ENCODE measurements at regions not wholly inside any gene's neighbourhood (a gene's known extent, or its start where the extent isn't known, plus 50 kb on each side); places are given as distances from the start of the nearest gene placed in this dataset.

- no peak for DNase-seq
- no peak overlapping the region for H3K4me3 Mint-ChIP-seq
- H3K9me3 Mint-ChIP-seq: peaks cover 17 to 21% of the 10 kb centered on the region in 2 donors
- H3K27ac Mint-ChIP-seq: no peak overlapping the region
- H3K27me3 Mint-ChIP-seq: no peaks in the 10 kb centered on the region
- H3K36me3 Mint-ChIP-seq (ENCODE audit: insufficient read depth): peaks cover 2% of the 10 kb centered on the region
- H3K4me1 Mint-ChIP-seq (ENCODE audit: low read depth in 2 of 2): no peaks in the 10 kb centered on the region
- no peak for ATAC-seq (replicated peaks)
Measured at GRCh38 chr18:33987206-33987605, 237.5 kb downstream of the NOL4 start.

- Mint-ChIP-seq H3K9me3 (peaks cover 10 to 22% of the 10 kb centered on the region in 2 donors), H3K4me3 (no peak overlapping the region), H3K27ac (no peak overlapping the region), H3K4me1 (ENCODE audit: low read depth in 2 of 2) (no peaks in the 10 kb centered on the region), H3K27me3 (no peaks in the 10 kb centered on the region), H3K36me3 (ENCODE audit: insufficient read depth) (no peaks in the 10 kb centered on the region)
- DNase-seq: no peak
- no peak for ATAC-seq (replicated peaks)
Measured at GRCh38 chr18:33983126-33983525, 241.6 kb downstream of the NOL4 start.

- Mint-ChIP-seq H3K27me3 (no peaks in the 10 kb centered on the region), H3K4me3 (no peak overlapping the region), H3K27ac (no peak overlapping the region), H3K4me1 (ENCODE audit: low read depth in 2 of 2) (no peaks in the 10 kb centered on the region), H3K9me3 (peaks cover 2 to 6% of the 10 kb centered on the region in 2 donors), H3K36me3 (ENCODE audit: insufficient read depth) (no peaks in the 10 kb centered on the region)
- DNase-seq (no peak), ATAC-seq (replicated peaks) (no peak)
Measured at GRCh38 chr18:33960417-33960816, 264.3 kb downstream of the NOL4 start.

- Mint-ChIP-seq H3K27ac (no peak overlapping the region), H3K4me1 (ENCODE audit: low read depth in 2 of 2) (no peaks in the 10 kb centered on the region), H3K9me3 (peaks cover 2 to 6% of the 10 kb centered on the region in 2 donors), H3K4me3 (no peak overlapping the region), H3K27me3 (no peaks in the 10 kb centered on the region), H3K36me3 (ENCODE audit: insufficient read depth) (no peaks in the 10 kb centered on the region)
- no peak for DNase-seq
- ATAC-seq (replicated peaks): no peak
Measured at GRCh38 chr18:33959609-33960008, 265.1 kb downstream of the NOL4 start.

GRCh38 chr18:33957707-33958106 is 267.0 kb downstream of the NOL4 start:
- Mint-ChIP-seq H3K27ac (no peak overlapping the region), H3K36me3 (ENCODE audit: insufficient read depth) (no peaks in the 10 kb centered on the region), H3K4me3 (no peak overlapping the region), H3K27me3 (no peaks in the 10 kb centered on the region), H3K4me1 (ENCODE audit: low read depth in 2 of 2) (no peaks in the 10 kb centered on the region), H3K9me3 (peaks cover 0 to 14% of the 10 kb centered on the region in 2 donors)
- DNase-seq (no peak), ATAC-seq (replicated peaks) (no peak)

- H3K9me3 Mint-ChIP-seq: peaks cover 2 to 8% of the 10 kb centered on the region in 2 donors
- H3K27me3 Mint-ChIP-seq: no peaks in the 10 kb centered on the region
- no peak overlapping the region for H3K4me3 Mint-ChIP-seq
- no peaks in the 10 kb centered on the region for H3K36me3 Mint-ChIP-seq (ENCODE audit: insufficient read depth)
- no peaks in the 10 kb centered on the region for H3K4me1 Mint-ChIP-seq (ENCODE audit: low read depth in 2 of 2)
- no peak for DNase-seq
- no peak overlapping the region for H3K27ac Mint-ChIP-seq
- ATAC-seq (replicated peaks): no peak
Measured at GRCh38 chr18:33951031-33951430, 273.7 kb downstream of the NOL4 start.

GRCh38 chr18:33946336-33946735 is 278.4 kb downstream of the NOL4 start:
- Mint-ChIP-seq H3K27me3 (no peaks in the 10 kb centered on the region), H3K9me3 (peaks cover 4% of the 10 kb centered on the region in 2 donors), H3K36me3 (ENCODE audit: insufficient read depth) (no peaks in the 10 kb centered on the region), H3K4me3 (no peak overlapping the region), H3K27ac (no peak overlapping the region), H3K4me1 (ENCODE audit: low read depth in 2 of 2) (no peaks in the 10 kb centered on the region)
- no peak for DNase-seq
- ATAC-seq (replicated peaks): no peak

- peaks cover 6% of the 10 kb centered on the region in 2 donors for H3K9me3 Mint-ChIP-seq
- no peaks in the 10 kb centered on the region for H3K27me3 Mint-ChIP-seq
- no peaks in the 10 kb centered on the region for H3K36me3 Mint-ChIP-seq (ENCODE audit: insufficient read depth)
- no peak for ATAC-seq (replicated peaks)
- H3K27ac Mint-ChIP-seq: no peak overlapping the region
- H3K4me3 Mint-ChIP-seq: no peak overlapping the region
- H3K4me1 Mint-ChIP-seq (ENCODE audit: low read depth in 2 of 2): no peaks in the 10 kb centered on the region
- no peak for DNase-seq
Measured at GRCh38 chr18:33944493-33944892, 280.2 kb downstream of the NOL4 start.

GRCh38 chr18:33937270-33937816 is 287.4 kb downstream of the NOL4 start:
- H3K27me3 Mint-ChIP-seq: no peaks in the 10 kb centered on the region
- no peak for ATAC-seq (replicated peaks)
- no peak overlapping the region for H3K4me3 Mint-ChIP-seq
- peaks cover 6 to 7% of the 10 kb centered on the region in 2 donors for H3K9me3 Mint-ChIP-seq
- H3K27ac Mint-ChIP-seq: no peak overlapping the region
- DNase-seq: no peak
- no peaks in the 10 kb centered on the region for H3K36me3 Mint-ChIP-seq (ENCODE audit: insufficient read depth)
- no peaks in the 10 kb centered on the region for H3K4me1 Mint-ChIP-seq (ENCODE audit: low read depth in 2 of 2)

GRCh38 chr18:33934258-33934657 is 290.5 kb downstream of the NOL4 start:
- Mint-ChIP-seq H3K4me1 (ENCODE audit: low read depth in 2 of 2) (no peaks in the 10 kb centered on the region), H3K4me3 (no peak overlapping the region), H3K9me3 (peaks cover 2% of the 10 kb centered on the region in 2 donors), H3K36me3 (ENCODE audit: insufficient read depth) (no peaks in the 10 kb centered on the region), H3K27me3 (no peaks in the 10 kb centered on the region), H3K27ac (no peak overlapping the region)
- DNase-seq: no peak
- no peak for ATAC-seq (replicated peaks)

GRCh38 chr18:33928231-33928630 is 296.5 kb downstream of the NOL4 start:
- H3K4me3 Mint-ChIP-seq: no peak overlapping the region
- no peaks in the 10 kb centered on the region for H3K27me3 Mint-ChIP-seq
- no peaks in the 10 kb centered on the region for H3K36me3 Mint-ChIP-seq (ENCODE audit: insufficient read depth)
- peaks cover 4 to 7% of the 10 kb centered on the region in 2 donors for H3K9me3 Mint-ChIP-seq
- H3K27ac Mint-ChIP-seq: no peak overlapping the region
- no peak for DNase-seq
- no peaks in the 10 kb centered on the region for H3K4me1 Mint-ChIP-seq (ENCODE audit: low read depth in 2 of 2)
- no peak for ATAC-seq (replicated peaks)

GRCh38 chr18:33924576-33924975 is 300.1 kb downstream of the NOL4 start:
- Mint-ChIP-seq H3K4me3 (no peak overlapping the region), H3K9me3 (peaks cover 8 to 20% of the 10 kb centered on the region in 2 donors), H3K4me1 (ENCODE audit: low read depth in 2 of 2) (no peaks in the 10 kb centered on the region), H3K27me3 (no peaks in the 10 kb centered on the region), H3K36me3 (ENCODE audit: insufficient read depth) (no peaks in the 10 kb centered on the region), H3K27ac (no peak overlapping the region)
- ATAC-seq (replicated peaks): no peak
- DNase-seq: no peak

- Mint-ChIP-seq H3K27me3 (no peaks in the 10 kb centered on the region), H3K4me1 (ENCODE audit: low read depth in 2 of 2) (no peaks in the 10 kb centered on the region), H3K4me3 (no peak overlapping the region), H3K9me3 (peaks cover 5 to 15% of the 10 kb centered on the region in 2 donors), H3K36me3 (ENCODE audit: insufficient read depth) (no peaks in the 10 kb centered on the region), H3K27ac (no peak overlapping the region)
- no peak for DNase-seq
- no peak for ATAC-seq (replicated peaks)
Measured at GRCh38 chr18:33923980-33924379, 300.7 kb downstream of the NOL4 start.

GRCh38 chr18:33918571-33918970 is 306.1 kb downstream of the NOL4 start:
- ATAC-seq (replicated peaks): no peak

GRCh38 chr18:33916200-33916599 is 308.5 kb downstream of the NOL4 start:
- Mint-ChIP-seq H3K9me3 (peaks cover 10 to 29% of the 10 kb centered on the region in 2 donors), H3K27ac (no peak overlapping the region)
- no peak for DNase-seq

More at GRCh38 chr18:33918571-33918970, 306.1 kb downstream of the NOL4 start:
- Mint-ChIP-seq H3K9me3 (peaks cover 10 to 31% of the 10 kb centered on the region in 2 donors), H3K27me3 (no peaks in the 10 kb centered on the region), H3K4me3 (no peak overlapping the region), H3K4me1 (ENCODE audit: low read depth in 2 of 2) (no peaks in the 10 kb centered on the region), H3K36me3 (ENCODE audit: insufficient read depth) (no peaks in the 10 kb centered on the region), H3K27ac (no peak overlapping the region)
- no peak for DNase-seq

More at GRCh38 chr18:33916200-33916599, 308.5 kb downstream of the NOL4 start:
- Mint-ChIP-seq H3K4me1 (ENCODE audit: low read depth in 2 of 2) (no peaks in the 10 kb centered on the region), H3K27me3 (no peaks in the 10 kb centered on the region), H3K36me3 (ENCODE audit: insufficient read depth) (no peaks in the 10 kb centered on the region), H3K4me3 (no peak overlapping the region)
- ATAC-seq (replicated peaks): no peak
